ENCODE measurements at regions not wholly inside any gene's neighbourhood (a gene's known extent, or its start where the extent isn't known, plus 50 kb on each side); places are given as distances from the start of the nearest gene placed in this dataset.

DNA sequence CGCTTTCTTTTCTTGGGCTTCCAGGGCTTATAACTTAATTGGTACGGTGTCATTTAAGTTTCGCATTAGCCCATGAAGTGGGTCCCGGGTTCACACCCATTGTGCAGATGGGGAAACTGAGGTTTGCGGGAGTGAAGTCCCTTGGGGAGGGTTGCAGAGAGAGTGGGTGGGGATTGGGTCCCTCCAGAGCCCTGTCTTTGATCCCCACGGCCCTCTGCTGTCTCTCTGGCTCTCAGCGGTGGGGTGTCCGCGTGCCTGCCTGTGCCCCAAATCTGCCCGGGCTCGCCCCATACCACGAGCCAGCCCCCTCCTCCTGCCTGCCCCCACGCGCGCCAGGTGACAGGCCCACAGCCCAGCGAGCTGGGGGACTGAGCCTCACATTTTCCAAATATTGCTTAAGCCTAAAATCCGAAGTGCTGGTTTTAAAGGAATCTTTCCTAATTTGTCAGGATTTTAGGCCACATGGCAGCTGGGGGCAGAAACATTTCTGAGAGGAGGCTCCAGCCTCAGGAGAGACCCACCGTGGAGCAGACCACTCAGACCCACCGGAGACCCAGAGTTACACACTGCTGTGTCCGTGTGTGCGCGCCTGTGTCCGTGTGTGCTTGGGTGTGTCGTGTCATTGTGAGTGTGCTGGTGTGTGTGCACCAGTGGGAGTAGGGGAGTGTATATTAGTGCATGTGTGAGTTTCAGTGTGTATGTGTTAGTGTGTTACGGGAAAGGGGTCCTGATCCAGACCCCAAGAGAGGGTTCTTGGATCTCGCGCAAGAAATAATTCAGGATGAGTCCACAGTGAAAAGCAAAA, 159.5 kb upstream of the IER5L start:
- Histone ChIP-seq H4K91ac (ENCODE audit: low read depth, low read length) (peak overlapping the region; percentile 65), H3K79me1 (ENCODE audit: low read length) (peaks cover 51% of the 10 kb centered on the region)
- no peak for DNase-seq

GRCh38 chr9:129336601-129337331, 158.7 kb upstream of the IER5L start:
- Histone ChIP-seq H4K91ac (ENCODE audit: low read depth, low read length) (peak overlapping the region; percentile 73), H2BK120ac (ENCODE audit: insufficient read depth, low read length, poor library complexity) (peak overlapping the region; percentile 90), H3K4ac (ENCODE audit: low read depth, low read length) (peak overlapping the region; percentile 5), H2BK12ac (ENCODE audit: low read length) (peak overlapping the region; percentile 72), H2AFZ (ENCODE audit: insufficient read depth, low read length, poor library complexity) (peak overlapping the region; percentile 37), H3K14ac (ENCODE audit: low read length) (peak overlapping the region; percentile 47), H3K9ac (ENCODE audit: low read length) (peak overlapping the region; percentile 28), H3K4me1 (ENCODE audit: control insufficient read depth in 1 of 2, insufficient read depth in 2 of 2, low read length in 2 of 2) (peaks cover 26 to 55% of the 10 kb centered on the region in 2 experiments), H2AK5ac (ENCODE audit: low read length) (peak overlapping the region; percentile 6), H3K4me3 (ENCODE audit: low read depth, low read length) (peak overlapping the region; percentile 31), H4K12ac (ENCODE audit: low read depth, low read length) (no peak overlapping the region), H3K4me2 (ENCODE audit: low read length) (peak overlapping the region; percentile 59), H3K27me3 (ENCODE audit: insufficient read depth, low read length) (no peaks in the 10 kb centered on the region), H2BK5ac (ENCODE audit: low read depth, low read length, poor library complexity) (peak overlapping the region; percentile 35), H3K36me3 (ENCODE audit: control insufficient read depth in 1 of 2, insufficient read depth in 2 of 2, low read length in 2 of 2) (peaks cover 0 to 2% of the 10 kb centered on the region in 2 experiments), H3K18ac (ENCODE audit: low read length) (peak overlapping the region; percentile 53), H3K79me1 (ENCODE audit: low read length) (peaks cover 58% of the 10 kb centered on the region), H3K9me3 (ENCODE audit: insufficient read depth, low read depth, low read length) (peaks cover 5% of the 10 kb centered on the region), H3K79me2 (ENCODE audit: control insufficient read depth, insufficient read depth, low read length, poor library complexity) (peaks cover 5% of the 10 kb centered on the region), H3K27ac (ENCODE audit: low read depth, low read length) (no peak overlapping the region), H3K23ac (ENCODE audit: low read length) (no peak overlapping the region), H4K8ac (ENCODE audit: low read depth, low read length) (peak overlapping the region; percentile 70)
- no CpG with 5 or more reads among the region's 56 CpGs for WGBS (ENCODE audit: extremely low coverage, insufficient coverage, insufficient read length)
- DNase-seq: no peak

More for the DNA sequence above, 159.5 kb upstream of the IER5L start:
- no peak overlapping the region for H3K27ac ChIP-seq (ENCODE audit: low read depth, low read length)
- H3K79me2 ChIP-seq (ENCODE audit: control insufficient read depth, insufficient read depth, low read length, poor library complexity): peaks cover 5% of the 10 kb centered on the region
- peak overlapping the region; percentile 73 for H2BK12ac ChIP-seq (ENCODE audit: low read length)
- peak overlapping the region; percentile 46 for H3K14ac ChIP-seq (ENCODE audit: low read length)
- peak overlapping the region; percentile 54 for H2BK120ac ChIP-seq (ENCODE audit: insufficient read depth, low read length, poor library complexity)
- H2BK5ac ChIP-seq (ENCODE audit: low read depth, low read length, poor library complexity): peak overlapping the region; percentile 35
- H3K4me1 ChIP-seq (ENCODE audit: control insufficient read depth in 1 of 2, insufficient read depth in 2 of 2, low read length in 2 of 2): peaks cover 26 to 51% of the 10 kb centered on the region in 2 experiments
- H3K18ac ChIP-seq (ENCODE audit: low read length): peak overlapping the region; percentile 38
- peak overlapping the region; percentile 31 for H4K8ac ChIP-seq (ENCODE audit: low read depth, low read length)
- H4K12ac ChIP-seq (ENCODE audit: low read depth, low read length): no peak overlapping the region
- no peaks in the 10 kb centered on the region for H3K36me3 ChIP-seq (ENCODE audit: control insufficient read depth in 1 of 2, insufficient read depth in 2 of 2, low read length in 2 of 2)
- no peaks in the 10 kb centered on the region for H3K27me3 ChIP-seq (ENCODE audit: insufficient read depth, low read length)
- peak overlapping the region; percentile 37 for H2AFZ ChIP-seq (ENCODE audit: insufficient read depth, low read length, poor library complexity)
- H3K9me3 ChIP-seq (ENCODE audit: insufficient read depth, low read depth, low read length): peaks cover 5% of the 10 kb centered on the region
- no peak overlapping the region for H3K4me3 ChIP-seq (ENCODE audit: low read depth, low read length)
- WGBS (ENCODE audit: extremely low coverage, insufficient coverage, insufficient read length): no CpG with 5 or more reads among the region's 27 CpGs
- H3K4me2 ChIP-seq (ENCODE audit: low read length): peak overlapping the region; percentile 58
- H2AK5ac ChIP-seq (ENCODE audit: low read length): peak overlapping the region; percentile 10
- H3K9ac ChIP-seq (ENCODE audit: low read length): no peak overlapping the region
- no peak overlapping the region for H3K23ac ChIP-seq (ENCODE audit: low read length)
- peak overlapping the region; percentile 5 for H3K4ac ChIP-seq (ENCODE audit: low read depth, low read length)

- H3K4me3 ChIP-seq (ENCODE audit: low read depth, low read length): no peak overlapping the region
- H3K79me2 ChIP-seq (ENCODE audit: control insufficient read depth, insufficient read depth, low read length, poor library complexity): peaks cover 5% of the 10 kb centered on the region
- no peak overlapping the region for H3K4me2 ChIP-seq (ENCODE audit: low read length)
- H3K9ac ChIP-seq (ENCODE audit: low read length): no peak overlapping the region
- H4K91ac ChIP-seq (ENCODE audit: low read depth, low read length): peak overlapping the region; percentile 73
- peaks cover 0 to 2% of the 10 kb centered on the region in 2 experiments for H3K36me3 ChIP-seq (ENCODE audit: control insufficient read depth in 1 of 2, insufficient read depth in 2 of 2, low read length in 2 of 2)
- peak overlapping the region; percentile 2 for H2AFZ ChIP-seq (ENCODE audit: insufficient read depth, low read length, poor library complexity)
- peak overlapping the region; percentile 90 for H2BK120ac ChIP-seq (ENCODE audit: insufficient read depth, low read length, poor library complexity)
- peak overlapping the region; percentile 47 for H3K14ac ChIP-seq (ENCODE audit: low read length)
- peak overlapping the region; percentile 63 for H2BK12ac ChIP-seq (ENCODE audit: low read length)
- H3K9me3 ChIP-seq (ENCODE audit: insufficient read depth, low read depth, low read length): peaks cover 3% of the 10 kb centered on the region
- peak overlapping the region; percentile 5 for H3K4ac ChIP-seq (ENCODE audit: low read depth, low read length)
- DNase-seq: no peak
- peaks cover 26 to 53% of the 10 kb centered on the region in 2 experiments for H3K4me1 ChIP-seq (ENCODE audit: control insufficient read depth in 1 of 2, insufficient read depth in 2 of 2, low read length in 2 of 2)
- peak overlapping the region; percentile 70 for H2AK5ac ChIP-seq (ENCODE audit: low read length)
- H2BK5ac ChIP-seq (ENCODE audit: low read depth, low read length, poor library complexity): peak overlapping the region; percentile 25
- peak overlapping the region; percentile 53 for H3K18ac ChIP-seq (ENCODE audit: low read length)
- no peak overlapping the region for H3K23ac ChIP-seq (ENCODE audit: low read length)
- no peak overlapping the region for H4K12ac ChIP-seq (ENCODE audit: low read depth, low read length)
- H3K27ac ChIP-seq (ENCODE audit: low read depth, low read length): peak overlapping the region; percentile 12
- H3K27me3 ChIP-seq (ENCODE audit: insufficient read depth, low read length): no peaks in the 10 kb centered on the region
- WGBS (ENCODE audit: extremely low coverage, insufficient coverage, insufficient read length): no CpG with 5 or more reads among the region's 5 CpGs
- peak overlapping the region; percentile 70 for H4K8ac ChIP-seq (ENCODE audit: low read depth, low read length)
- peaks cover 58% of the 10 kb centered on the region for H3K79me1 ChIP-seq (ENCODE audit: low read length)
Measured at GRCh38 chr9:129336130-129336528, 158.1 kb upstream of the IER5L start.

GRCh38 chr9:129335464-129336129, 157.5 kb upstream of the IER5L start:
- no peak overlapping the region for H4K12ac ChIP-seq (ENCODE audit: low read depth, low read length)
- no peak overlapping the region for H3K23ac ChIP-seq (ENCODE audit: low read length)
- H3K4me1 ChIP-seq (ENCODE audit: control insufficient read depth in 1 of 2, insufficient read depth in 2 of 2, low read length in 2 of 2): peaks cover 26 to 49% of the 10 kb centered on the region in 2 experiments
- H3K14ac ChIP-seq (ENCODE audit: low read length): peak overlapping the region; percentile 38
- H3K36me3 ChIP-seq (ENCODE audit: control insufficient read depth in 1 of 2, insufficient read depth in 2 of 2, low read length in 2 of 2): peaks cover 0 to 2% of the 10 kb centered on the region in 2 experiments
- peak overlapping the region; percentile 28 for H2BK5ac ChIP-seq (ENCODE audit: low read depth, low read length, poor library complexity)
- H3K18ac ChIP-seq (ENCODE audit: low read length): peak overlapping the region; percentile 71
- H3K79me1 ChIP-seq (ENCODE audit: low read length): peaks cover 55% of the 10 kb centered on the region
- no peak overlapping the region for H3K9ac ChIP-seq (ENCODE audit: low read length)
- H2AK5ac ChIP-seq (ENCODE audit: low read length): peak overlapping the region; percentile 74
- peak overlapping the region; percentile 94 for H2BK12ac ChIP-seq (ENCODE audit: low read length)
- H2AFZ ChIP-seq (ENCODE audit: insufficient read depth, low read length, poor library complexity): peak overlapping the region; percentile 42
- peak overlapping the region; percentile 100 for H2BK120ac ChIP-seq (ENCODE audit: insufficient read depth, low read length, poor library complexity)
- H3K27me3 ChIP-seq (ENCODE audit: insufficient read depth, low read length): no peaks in the 10 kb centered on the region
- H3K4ac ChIP-seq (ENCODE audit: low read depth, low read length): peak overlapping the region; percentile 1
- no peak overlapping the region for H3K4me2 ChIP-seq (ENCODE audit: low read length)
- H3K4me3 ChIP-seq (ENCODE audit: low read depth, low read length): no peak overlapping the region
- peak overlapping the region; percentile 11 for H4K8ac ChIP-seq (ENCODE audit: low read depth, low read length)
- H3K9me3 ChIP-seq (ENCODE audit: insufficient read depth, low read depth, low read length): peaks cover 7% of the 10 kb centered on the region
- H4K91ac ChIP-seq (ENCODE audit: low read depth, low read length): peak overlapping the region; percentile 87
- peak overlapping the region; percentile 2 for H3K27ac ChIP-seq (ENCODE audit: low read depth, low read length)
- no peak for DNase-seq
- H3K79me2 ChIP-seq (ENCODE audit: control insufficient read depth, insufficient read depth, low read length, poor library complexity): peaks cover 5% of the 10 kb centered on the region
- WGBS (ENCODE audit: extremely low coverage, insufficient coverage, insufficient read length): no CpG with 5 or more reads among the region's 7 CpGs
